IMR-90 (cell line): ENCODE measurements at regions not wholly inside any gene's neighbourhood (a gene's known extent, or its start where the extent isn't known, plus 50 kb on each side); places are given as distances from the start of the nearest gene placed in this dataset.

ENCODE experiments used
- ATAC-seq: fragments of 200-7000 bp; cut with Tn5 transposase; 2 replicates; pipeline ENCODE4 v1.9.1; 2020; ENCODE audit warnings: low read depth, mild to moderate bottlenecking, moderate library complexity
- BruUV-seq: library from RNA; stranded (reverse); fragments of 400-500 nt; replicated peaks from 2 replicates; lab custom pipeline; 2021; lab: Mats Ljungman, UMichigan
- CTCF ChIA-PET: fragments of 300-600 bp; formaldehyde crosslinking; extraction: SDS; loops from one replicate; lab custom pipeline; 2021; ENCODE audit warnings: antibody characterized with exemption; lab: Yijun Ruan, JAX
- POLR2A ChIA-PET: fragments of 300-600 bp; sonication (Branson Sonifier 250); formaldehyde crosslinking; loops from one replicate; lab custom pipeline; 2022; ENCODE audit warnings: antibody characterized with exemption; ENCODE audit not compliant: unreplicated experiment; lab: Charles Lee
- DNase-seq: peaks from one replicate; pipeline ENCODE4 v3.0.0; 2013
- H2AFZ ChIP-seq: replicated peaks from 2 replicates; pipeline ENCODE3; 2013; ENCODE audit warnings: low read length, mild to moderate bottlenecking; ENCODE audit not compliant: poor library complexity
- H2AK5ac ChIP-seq: 2 replicates; pipeline ENCODE4 v1.6.1; 2013; ENCODE audit warnings: low read depth, low read length, inconsistent platforms
- H2AK9ac ChIP-seq: replicated peaks from 2 replicates; pipeline ENCODE3; 2013; ENCODE audit warnings: mild to moderate bottlenecking, low read depth, low read length, moderate library complexity; ENCODE audit not compliant: poor library complexity
- H2BK120ac ChIP-seq: 2 replicates; pipeline ENCODE4 v1.6.1; 2013; ENCODE audit warnings: low read depth, low read length, inconsistent platforms
- H2BK15ac ChIP-seq: 3 replicates; pipeline ENCODE4 v1.6.1; 2013; ENCODE audit warnings: low read depth, low read length, inconsistent platforms
- H2BK20ac ChIP-seq: 2 replicates; pipeline ENCODE4 v1.6.1; 2013; ENCODE audit warnings: low read depth, mild to moderate bottlenecking, inconsistent platforms, low read length, moderate library complexity
- H2BK5ac ChIP-seq: 2 replicates; pipeline ENCODE4 v1.6.1; 2013; ENCODE audit warnings: mild to moderate bottlenecking, low read depth, low read length, inconsistent platforms; ENCODE audit not compliant: poor library complexity, severe bottlenecking
- H3K14ac ChIP-seq: replicated peaks from 2 replicates; pipeline ENCODE4 v1.6.1; 2013; ENCODE audit warnings: low read depth, low read length, inconsistent platforms
- H3K18ac ChIP-seq: 2 replicates; pipeline ENCODE4 v1.6.1; 2013; ENCODE audit warnings: low read depth, low read length, control low read depth
- H3K23ac ChIP-seq: 2 replicates; pipeline ENCODE4 v1.6.1; 2013; ENCODE audit warnings: low read depth, low read length, inconsistent platforms
- H3K27ac ChIP-seq: 2 replicates; pipeline ENCODE4 v1.5.1; 2013; ENCODE audit warnings: mild to moderate bottlenecking, control low read depth, low read length; ENCODE audit not compliant: insufficient read depth
- H3K27me3 ChIP-seq: 2 replicates; pipeline ENCODE4 v1.6.1; 2013; ENCODE audit warnings: low read length; ENCODE audit not compliant: control insufficient read depth, insufficient read depth
- H3K36me3 ChIP-seq: 2 replicates; pipeline ENCODE4 v1.6.1; 2013; ENCODE audit warnings: low read length, mixed read lengths; ENCODE audit not compliant: control insufficient read depth, insufficient read depth
- H3K4ac ChIP-seq: 2 replicates; pipeline ENCODE4 v1.6.1; 2013; ENCODE audit warnings: low read depth, low read length, inconsistent platforms
- H3K4me1 ChIP-seq: 2 replicates; pipeline ENCODE4 v1.6.1; 2013; ENCODE audit warnings: low read length, mixed read lengths; ENCODE audit not compliant: control insufficient read depth, insufficient read depth
- H3K4me2 ChIP-seq: 2 replicates; pipeline ENCODE4 v1.6.1; 2013; ENCODE audit warnings: low read depth, mild to moderate bottlenecking, control low read depth, low read length, moderate library complexity
- H3K4me3 ChIP-seq: 2 replicates; pipeline ENCODE4 v1.5.1; 2013; ENCODE audit warnings: low read depth, mild to moderate bottlenecking, control low read depth, low read length, moderate library complexity; ENCODE audit not compliant: insufficient read depth
- H3K56ac ChIP-seq: 2 replicates; pipeline ENCODE4 v1.6.1; 2013; ENCODE audit warnings: low read length, inconsistent platforms; ENCODE audit not compliant: insufficient read depth; ENCODE audit errors: extremely low read depth
- H3K79me1 ChIP-seq, 2 experiments: 2 replicates each; pipeline ENCODE4 v1.6.1; 2013; ENCODE audit warnings: low read length in 2 of 2, inconsistent platforms in 1 of 2, low read depth in 1 of 2
- H3K9ac ChIP-seq: 2 replicates; pipeline ENCODE4 v1.6.1; 2013; ENCODE audit warnings: low read depth, low read length, control low read depth
- H3K9me1 ChIP-seq: 2 replicates; pipeline ENCODE4 v1.6.1; 2013; ENCODE audit warnings: low read length, inconsistent platforms; ENCODE audit not compliant: insufficient read depth
- H3K9me3 ChIP-seq: 2 replicates; pipeline ENCODE4 v1.6.1; 2013; ENCODE audit warnings: low read length; ENCODE audit not compliant: control insufficient read depth, insufficient read depth
- H4K20me1 ChIP-seq: 2 replicates; pipeline ENCODE4 v1.6.1; 2013; ENCODE audit warnings: low read length, inconsistent platforms; ENCODE audit not compliant: insufficient read depth
- H4K5ac ChIP-seq: 2 replicates; pipeline ENCODE4 v1.6.1; 2013; ENCODE audit warnings: mild to moderate bottlenecking, low read depth, low read length, control low read depth
- H4K8ac ChIP-seq, 2 experiments: 2 replicates each; pipeline ENCODE4 v1.6.1; 2013; ENCODE audit warnings: low read depth in 2 of 2, low read length in 2 of 2, control low read depth in 1 of 2, inconsistent platforms in 1 of 2
- H4K91ac ChIP-seq: 2 replicates; pipeline ENCODE4 v1.6.1; 2013; ENCODE audit warnings: low read depth, low read length, inconsistent platforms; ENCODE audit not compliant: insufficient read depth
- BHLHE40 ChIP-seq: fragments of 150-350 bp; IDR thresholded peaks from 2 replicates; pipeline ENCODE4 v1.6.1; 2016; ENCODE audit warnings: mild to moderate bottlenecking, low read depth, low read length
- CEBPB ChIP-seq: IDR thresholded peaks from 2 replicates; pipeline ENCODE4 v1.6.1; 2012; ENCODE audit warnings: low read depth, low read length, improper control_type of control experiment
- CHD1 ChIP-seq: IDR thresholded peaks from 2 replicates; pipeline ENCODE4 v1.6.1; 2012; ENCODE audit warnings: low read depth, low read length, improper control_type of control experiment
- CTCF ChIP-seq: conservative IDR thresholded peaks from 2 replicates; pipeline ENCODE4 v1.5.1; 2012; ENCODE audit warnings: mild to moderate bottlenecking, low read depth, low read length, improper control_type of control experiment
- ELK1 ChIP-seq: fragments of 150-350 bp; IDR thresholded peaks from 2 replicates; pipeline ENCODE4 v1.6.1; 2016; ENCODE audit warnings: low read depth, mild to moderate bottlenecking, low read length, moderate library complexity, borderline replicate concordance
- FOS ChIP-seq: fragments of 150-350 bp; IDR thresholded peaks from 2 replicates; pipeline ENCODE4 v1.6.1; 2016; ENCODE audit warnings: low read depth, low read length
- MAFK ChIP-seq: IDR thresholded peaks from 2 replicates; pipeline ENCODE4 v1.6.1; 2012; ENCODE audit warnings: low read depth, low read length, improper control_type of control experiment
- MAZ ChIP-seq: IDR thresholded peaks from 2 replicates; pipeline ENCODE4 v1.6.1; 2012; ENCODE audit warnings: low read depth, mild to moderate bottlenecking, low read length, improper control_type of control experiment, moderate library complexity, borderline replicate concordance
- MXI1 ChIP-seq: IDR thresholded peaks from 2 replicates; pipeline ENCODE4 v1.6.1; 2012; ENCODE audit warnings: low read depth, mild to moderate bottlenecking, low read length, moderate library complexity, borderline replicate concordance
- NFE2L2 ChIP-seq: fragments of 150-350 bp; IDR thresholded peaks from 2 replicates; pipeline ENCODE4 v1.6.1; 2016; ENCODE audit warnings: low read depth, mild to moderate bottlenecking, low read length
- POLR2A ChIP-seq: IDR thresholded peaks from 2 replicates; pipeline ENCODE4 v1.6.1; 2012; ENCODE audit warnings: mild to moderate bottlenecking, low read depth, low read length
- RAD21 ChIP-seq: IDR thresholded peaks from 2 replicates; pipeline ENCODE4 v1.6.1; 2012; ENCODE audit warnings: low read length, improper control_type of control experiment
- RCOR1 ChIP-seq: IDR thresholded peaks from 2 replicates; pipeline ENCODE4 v1.6.1; 2012; ENCODE audit warnings: mild to moderate bottlenecking, low read length, improper control_type of control experiment; ENCODE audit not compliant: insufficient replicate concordance
- RFX5 ChIP-seq: IDR thresholded peaks from 2 replicates; pipeline ENCODE4 v1.8.0; 2012; ENCODE audit warnings: low read depth, mild to moderate bottlenecking, low read length, moderate library complexity
- SMC3 ChIP-seq: fragments of 150-350 bp; IDR thresholded peaks from 2 replicates; pipeline ENCODE4 v1.6.1; 2016; ENCODE audit warnings: low read depth, mild to moderate bottlenecking, antibody characterized with exemption, low read length, moderate library complexity
- USF2 ChIP-seq: fragments of 150-350 bp; IDR thresholded peaks from 2 replicates; pipeline ENCODE4 v1.6.1; 2017; ENCODE audit warnings: mild to moderate bottlenecking, antibody characterized with exemption, low read length, low read depth
- WGBS, 2 experiments: methylation state at CpG; one replicate each; pipeline versions ENCODE4 v1.1.5 to v1.1.7; 2013; ENCODE audit warnings: missing lambda C conversion rate in 2 of 2; ENCODE audit not compliant: insufficient read length in 1 of 2; ENCODE audit errors: extremely low coverage in 2 of 2; 5-methylcytosine and 5-hydroxymethylcytosine counted together
- dilution Hi-C: fragments of 300-500 bp; cut with HindIII; formaldehyde crosslinking; loops from one replicate; pipeline ENCODE4 v1.14.3; 2018; ENCODE audit warnings: low sequenced_read_pairs; ENCODE audit not compliant: unreplicated experiment
- in situ Hi-C: fragments of 300-500 bp; cut with MboI; formaldehyde crosslinking; loops from 3 replicates; pipeline ENCODE4 v1.14.3; 2019; ENCODE audit warnings: low sequenced_read_pairs, inconsistent platforms, mixed read lengths
- intact Hi-C: fragments of 100-400 bp; cut with micrococcal nuclease; formaldehyde crosslinking; loops from 2 replicates; pipeline ENCODE4 v1.10.0; 2022

GRCh38 chr4:60042941-60043340 lies 1157.2 kb upstream of the ADGRL3 start:
- no peak overlapping the region for H4K91ac ChIP-seq
- dilution Hi-C loops, result no loop called here
- H3K9me1 ChIP-seq, result no peaks in the 10 kb centered on the region
- no peaks in the 10 kb centered on the region for H3K4me1 ChIP-seq
- H3K4ac ChIP-seq, result no peak overlapping the region
- H4K5ac ChIP-seq, result no peak overlapping the region
- no peak overlapping the region for H3K56ac ChIP-seq
- H3K9ac ChIP-seq, result no peak overlapping the region
- peaks cover 12% of the 10 kb centered on the region for H3K9me3 ChIP-seq
- no peak overlapping the region for H2AFZ ChIP-seq
- H3K4me2 ChIP-seq, result no peak overlapping the region
- H2AK5ac ChIP-seq, result no peak overlapping the region
- no TSS peak for BruUV-seq
- ChIA-PET POLR2A (no interaction called here), CTCF (no interaction called here)
- no peak overlapping the region for H3K18ac ChIP-seq
- H2BK120ac ChIP-seq, result no peak overlapping the region
- no peak overlapping the region for H2BK20ac ChIP-seq
- H3K36me3 ChIP-seq, result no peaks in the 10 kb centered on the region
- H3K27ac ChIP-seq, result no peak overlapping the region
- TF ChIP-seq RCOR1 (no peak), SMC3 (no peak), NFE2L2 (no peak), CTCF (no peak), MAFK (no peak), MAZ (no peak), RAD21 (no peak), BHLHE40 (no peak), POLR2A (no peak), FOS (no peak), ELK1 (no peak), USF2 (no peak), RFX5 (no peak), CEBPB (no peak), MXI1 (no peak), CHD1 (no peak)
- H3K4me3 ChIP-seq, result no peak overlapping the region
- H3K14ac ChIP-seq, result no peak overlapping the region
- in situ Hi-C loops, result no loop called here
- no peak overlapping the region for H4K8ac ChIP-seq
- H2BK15ac ChIP-seq, result no peak overlapping the region
- no peaks in the 10 kb centered on the region for H3K27me3 ChIP-seq
- DNase-seq, result no peak
- H3K23ac ChIP-seq, result no peak overlapping the region
- no peak overlapping the region for H2BK5ac ChIP-seq
- no CpG with 5 or more reads among the region's 2 CpGs for WGBS, 2 experiments
- ATAC-seq, result no peak
- no peaks in the 10 kb centered on the region for H4K20me1 ChIP-seq
- no peak overlapping the region for H2AK9ac ChIP-seq
- no peaks in the 10 kb centered on the region for H3K79me1 ChIP-seq
- intact Hi-C loops, result no loop called here
